ENCODE measurements at regions not wholly inside any gene's neighbourhood (a gene's known extent, or its start where the extent isn't known, plus 50 kb on each side); places are given as distances from the start of the nearest gene placed in this dataset.
A peak's percentile ranks its signal among the peaks of the same experiment; 100 is the strongest.

DNA sequence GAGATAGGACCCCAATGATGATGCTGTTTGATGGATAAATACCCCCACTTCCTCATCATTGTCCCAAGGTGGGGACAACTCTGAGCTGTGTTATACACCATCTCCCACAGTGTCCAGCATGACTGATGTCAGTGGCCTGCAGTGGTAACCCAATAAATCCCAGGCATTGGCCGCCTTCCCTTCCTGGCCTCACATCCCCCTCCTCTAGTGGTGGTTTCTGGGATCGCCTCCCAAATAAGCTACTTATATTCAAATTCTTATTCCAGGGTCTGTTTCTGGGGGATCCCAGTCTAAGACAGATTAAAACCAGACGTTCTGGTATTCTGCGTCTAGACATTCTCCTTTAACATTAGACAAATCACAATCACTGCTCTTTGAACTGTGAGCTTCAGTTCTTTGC is 90.6 kb downstream of the SCP2D1 start:
- no peak for TF ChIP-seq POLR2AphosphoS5 (IDR thresholded peaks at IDR 0.05; ENCODE audit: low read depth)
- no peak for TF ChIP-seq GABPA (IDR thresholded peaks at IDR 0.05; ENCODE audit: low read depth)
- TF ChIP-seq REST (IDR thresholded peaks at IDR 0.05; ENCODE audit: insufficient replicate concordance, low read depth) = no peak
- TF ChIP-seq, protein P1, sequence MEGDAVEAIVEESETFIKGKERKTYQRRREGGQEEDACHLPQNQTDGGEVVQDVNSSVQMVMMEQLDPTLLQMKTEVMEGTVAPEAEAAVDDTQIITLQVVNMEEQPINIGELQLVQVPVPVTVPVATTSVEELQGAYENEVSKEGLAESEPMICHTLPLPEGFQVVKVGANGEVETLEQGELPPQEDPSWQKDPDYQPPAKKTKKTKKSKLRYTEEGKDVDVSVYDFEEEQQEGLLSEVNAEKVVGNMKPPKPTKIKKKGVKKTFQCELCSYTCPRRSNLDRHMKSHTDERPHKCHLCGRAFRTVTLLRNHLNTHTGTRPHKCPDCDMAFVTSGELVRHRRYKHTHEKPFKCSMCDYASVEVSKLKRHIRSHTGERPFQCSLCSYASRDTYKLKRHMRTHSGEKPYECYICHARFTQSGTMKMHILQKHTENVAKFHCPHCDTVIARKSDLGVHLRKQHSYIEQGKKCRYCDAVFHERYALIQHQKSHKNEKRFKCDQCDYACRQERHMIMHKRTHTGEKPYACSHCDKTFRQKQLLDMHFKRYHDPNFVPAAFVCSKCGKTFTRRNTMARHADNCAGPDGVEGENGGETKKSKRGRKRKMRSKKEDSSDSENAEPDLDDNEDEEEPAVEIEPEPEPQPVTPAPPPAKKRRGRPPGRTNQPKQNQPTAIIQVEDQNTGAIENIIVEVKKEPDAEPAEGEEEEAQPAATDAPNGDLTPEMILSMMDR (IDR thresholded peaks at IDR 0.05; ENCODE audit: insufficient read depth, low read length) = no peak
- TF ChIP-seq SPI1 (IDR thresholded peaks at IDR 0.05; ENCODE audit: borderline replicate concordance, low read depth) = no peak
- no peak for DNase-seq (ENCODE audit: low read depth in 1 of 2, low spot score in 1 of 2)

GRCh38 chr20:18904624-18905023 is 91.0 kb downstream of the SCP2D1 start:
- DNase-seq (ENCODE audit: low read depth in 1 of 2, low spot score in 1 of 2) = no peak
- TF ChIP-seq, protein P1 (IDR thresholded peaks at IDR 0.05; ENCODE audit: insufficient read depth, low read length) = peak; percentile 7
- TF ChIP-seq GABPA (IDR thresholded peaks at IDR 0.05; ENCODE audit: low read depth) (no peak), SPI1 (IDR thresholded peaks at IDR 0.05; ENCODE audit: borderline replicate concordance, low read depth) (no peak), REST (IDR thresholded peaks at IDR 0.05; ENCODE audit: insufficient replicate concordance, low read depth) (no peak)
- H3K27ac ChIP-seq (replicated peaks) = no peak overlapping the region
- no peak overlapping the region for H3K4me3 ChIP-seq (replicated peaks; ENCODE audit: insufficient read depth, low read length)
- H3K27me3 ChIP-seq (ENCODE audit: insufficient read depth, poor library complexity, severe bottlenecking) = no peaks in the 10 kb centered on the region

More for the DNA sequence above, 90.6 kb downstream of the SCP2D1 start:
- Histone ChIP-seq H3K4me3 (replicated peaks; ENCODE audit: insufficient read depth, low read length) (no peak overlapping the region), H3K27me3 (ENCODE audit: insufficient read depth, poor library complexity, severe bottlenecking) (no peaks in the 10 kb centered on the region), H3K27ac (replicated peaks) (no peak overlapping the region)

DNA sequence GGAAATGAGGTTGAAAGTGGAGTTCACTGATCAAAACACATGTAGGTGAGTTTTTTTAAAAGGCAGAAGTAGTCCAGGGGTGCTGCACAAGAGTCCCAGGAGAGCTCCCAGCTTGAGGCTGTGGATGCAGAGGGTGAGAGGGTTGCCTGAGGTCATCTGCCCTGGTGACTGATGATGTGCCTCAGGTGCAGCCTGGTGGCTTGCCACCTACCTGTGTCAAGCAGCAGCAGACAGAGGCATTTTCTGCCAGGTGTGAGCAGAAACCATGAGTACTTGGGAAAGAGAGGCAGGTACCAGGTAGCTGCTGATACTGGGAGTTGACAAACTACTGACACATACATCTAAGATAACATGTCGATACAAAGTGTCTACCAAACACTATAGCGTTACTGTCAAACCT is 92.5 kb downstream of the SCP2D1 start:
- H3K4me3 ChIP-seq (replicated peaks; ENCODE audit: insufficient read depth, low read length) = no peak overlapping the region
- DNase-seq (ENCODE audit: low read depth in 1 of 2, low spot score in 1 of 2) = no peak
- TF ChIP-seq, protein P1 (IDR thresholded peaks at IDR 0.05; ENCODE audit: insufficient read depth, low read length) = no peak
- no peak for TF ChIP-seq GABPA (IDR thresholded peaks at IDR 0.05; ENCODE audit: low read depth)
- no peak for TF ChIP-seq SPI1 (IDR thresholded peaks at IDR 0.05; ENCODE audit: borderline replicate concordance, low read depth)
- no peak for TF ChIP-seq POLR2AphosphoS5 (IDR thresholded peaks at IDR 0.05; ENCODE audit: low read depth)
- TF ChIP-seq REST (IDR thresholded peaks at IDR 0.05; ENCODE audit: insufficient replicate concordance, low read depth) = no peak
- H3K27me3 ChIP-seq (ENCODE audit: insufficient read depth, poor library complexity, severe bottlenecking) = no peaks in the 10 kb centered on the region
- H3K27ac ChIP-seq (replicated peaks) = no peak overlapping the region

All from HL-60 (cell line).